GM23338 (cell line): ENCODE measurements at regions not wholly inside any gene's neighbourhood (a gene's known extent, or its start where the extent isn't known, plus 50 kb on each side); places are given as distances from the start of the nearest gene placed in this dataset.

Experiments used
- EZH2 ChIP-seq: fragments of 200-600 bp; sonication (generic); IDR thresholded peaks from one replicate; pipeline ENCODE4 v1.8.0; 2017; ENCODE audit warnings: antibody characterized with exemption, mild to moderate bottlenecking, low read depth; ENCODE audit not compliant: unreplicated experiment
- POLR2AphosphoS5 ChIP-seq: IDR thresholded peaks from 2 replicates; pipeline ENCODE4 v1.6.1; 2016; ENCODE audit warnings: antibody characterized with exemption, low read depth
- STAT1 ChIP-seq: IDR thresholded peaks from one replicate; pipeline ENCODE4 v1.6.1; 2016; ENCODE audit warnings: antibody characterized with exemption; ENCODE audit not compliant: unreplicated experiment
- TF ChIP-seq, protein P1 (sequence below): fragments of 250-450 bp; sonication (Bioruptor Pico); IDR thresholded peaks from 2 replicates; pipeline ENCODE4 v1.5.0; 2020; ENCODE audit warnings: mild to moderate bottlenecking, moderate library complexity
- TF ChIP-seq, protein P2 (sequence below), 2 experiments: fragments of 200-600 bp in 1 of 2; sonication (generic) in 1 of 2; conservative IDR thresholded peaks; 2 replicates each; pipeline versions ENCODE4 v1.5.1 to v1.6.1; 2016 to 2017; ENCODE audit warnings: antibody characterized with exemption in 2 of 2, low read depth in 2 of 2, mild to moderate bottlenecking in 2 of 2, moderate library complexity in 1 of 2
- TF ChIP-seq, protein P3 (sequence below): IDR thresholded peaks from one replicate; pipeline ENCODE4 v1.6.1; 2018; ENCODE audit warnings: antibody characterized with exemption; ENCODE audit not compliant: unreplicated experiment
- TF ChIP-seq, protein P4 (sequence below): IDR thresholded peaks from 2 replicates; pipeline ENCODE4 v1.6.1; 2016; ENCODE audit warnings: antibody characterized with exemption

DNA sequence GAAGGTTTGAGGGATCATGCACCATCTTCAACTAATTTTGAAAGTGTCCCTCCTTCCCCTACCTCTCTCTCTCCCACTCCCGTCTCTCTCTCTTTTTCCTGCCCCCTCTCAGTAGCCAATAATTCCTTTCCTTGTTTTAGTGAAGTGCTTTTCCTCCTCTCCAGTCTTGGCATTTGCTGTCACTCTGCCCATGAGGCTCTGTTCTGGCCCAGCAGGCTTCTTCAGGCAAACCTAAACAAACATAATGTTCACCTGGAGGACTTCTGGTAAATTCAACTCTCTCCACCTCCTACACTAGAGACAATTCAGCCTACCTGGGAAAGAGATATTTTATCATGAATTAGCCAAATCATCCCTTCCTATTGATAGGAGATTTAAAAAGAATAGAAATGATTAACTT lies 86.6 kb upstream of the ADRA1D start (continued):
- TF ChIP-seq, protein P1, sequence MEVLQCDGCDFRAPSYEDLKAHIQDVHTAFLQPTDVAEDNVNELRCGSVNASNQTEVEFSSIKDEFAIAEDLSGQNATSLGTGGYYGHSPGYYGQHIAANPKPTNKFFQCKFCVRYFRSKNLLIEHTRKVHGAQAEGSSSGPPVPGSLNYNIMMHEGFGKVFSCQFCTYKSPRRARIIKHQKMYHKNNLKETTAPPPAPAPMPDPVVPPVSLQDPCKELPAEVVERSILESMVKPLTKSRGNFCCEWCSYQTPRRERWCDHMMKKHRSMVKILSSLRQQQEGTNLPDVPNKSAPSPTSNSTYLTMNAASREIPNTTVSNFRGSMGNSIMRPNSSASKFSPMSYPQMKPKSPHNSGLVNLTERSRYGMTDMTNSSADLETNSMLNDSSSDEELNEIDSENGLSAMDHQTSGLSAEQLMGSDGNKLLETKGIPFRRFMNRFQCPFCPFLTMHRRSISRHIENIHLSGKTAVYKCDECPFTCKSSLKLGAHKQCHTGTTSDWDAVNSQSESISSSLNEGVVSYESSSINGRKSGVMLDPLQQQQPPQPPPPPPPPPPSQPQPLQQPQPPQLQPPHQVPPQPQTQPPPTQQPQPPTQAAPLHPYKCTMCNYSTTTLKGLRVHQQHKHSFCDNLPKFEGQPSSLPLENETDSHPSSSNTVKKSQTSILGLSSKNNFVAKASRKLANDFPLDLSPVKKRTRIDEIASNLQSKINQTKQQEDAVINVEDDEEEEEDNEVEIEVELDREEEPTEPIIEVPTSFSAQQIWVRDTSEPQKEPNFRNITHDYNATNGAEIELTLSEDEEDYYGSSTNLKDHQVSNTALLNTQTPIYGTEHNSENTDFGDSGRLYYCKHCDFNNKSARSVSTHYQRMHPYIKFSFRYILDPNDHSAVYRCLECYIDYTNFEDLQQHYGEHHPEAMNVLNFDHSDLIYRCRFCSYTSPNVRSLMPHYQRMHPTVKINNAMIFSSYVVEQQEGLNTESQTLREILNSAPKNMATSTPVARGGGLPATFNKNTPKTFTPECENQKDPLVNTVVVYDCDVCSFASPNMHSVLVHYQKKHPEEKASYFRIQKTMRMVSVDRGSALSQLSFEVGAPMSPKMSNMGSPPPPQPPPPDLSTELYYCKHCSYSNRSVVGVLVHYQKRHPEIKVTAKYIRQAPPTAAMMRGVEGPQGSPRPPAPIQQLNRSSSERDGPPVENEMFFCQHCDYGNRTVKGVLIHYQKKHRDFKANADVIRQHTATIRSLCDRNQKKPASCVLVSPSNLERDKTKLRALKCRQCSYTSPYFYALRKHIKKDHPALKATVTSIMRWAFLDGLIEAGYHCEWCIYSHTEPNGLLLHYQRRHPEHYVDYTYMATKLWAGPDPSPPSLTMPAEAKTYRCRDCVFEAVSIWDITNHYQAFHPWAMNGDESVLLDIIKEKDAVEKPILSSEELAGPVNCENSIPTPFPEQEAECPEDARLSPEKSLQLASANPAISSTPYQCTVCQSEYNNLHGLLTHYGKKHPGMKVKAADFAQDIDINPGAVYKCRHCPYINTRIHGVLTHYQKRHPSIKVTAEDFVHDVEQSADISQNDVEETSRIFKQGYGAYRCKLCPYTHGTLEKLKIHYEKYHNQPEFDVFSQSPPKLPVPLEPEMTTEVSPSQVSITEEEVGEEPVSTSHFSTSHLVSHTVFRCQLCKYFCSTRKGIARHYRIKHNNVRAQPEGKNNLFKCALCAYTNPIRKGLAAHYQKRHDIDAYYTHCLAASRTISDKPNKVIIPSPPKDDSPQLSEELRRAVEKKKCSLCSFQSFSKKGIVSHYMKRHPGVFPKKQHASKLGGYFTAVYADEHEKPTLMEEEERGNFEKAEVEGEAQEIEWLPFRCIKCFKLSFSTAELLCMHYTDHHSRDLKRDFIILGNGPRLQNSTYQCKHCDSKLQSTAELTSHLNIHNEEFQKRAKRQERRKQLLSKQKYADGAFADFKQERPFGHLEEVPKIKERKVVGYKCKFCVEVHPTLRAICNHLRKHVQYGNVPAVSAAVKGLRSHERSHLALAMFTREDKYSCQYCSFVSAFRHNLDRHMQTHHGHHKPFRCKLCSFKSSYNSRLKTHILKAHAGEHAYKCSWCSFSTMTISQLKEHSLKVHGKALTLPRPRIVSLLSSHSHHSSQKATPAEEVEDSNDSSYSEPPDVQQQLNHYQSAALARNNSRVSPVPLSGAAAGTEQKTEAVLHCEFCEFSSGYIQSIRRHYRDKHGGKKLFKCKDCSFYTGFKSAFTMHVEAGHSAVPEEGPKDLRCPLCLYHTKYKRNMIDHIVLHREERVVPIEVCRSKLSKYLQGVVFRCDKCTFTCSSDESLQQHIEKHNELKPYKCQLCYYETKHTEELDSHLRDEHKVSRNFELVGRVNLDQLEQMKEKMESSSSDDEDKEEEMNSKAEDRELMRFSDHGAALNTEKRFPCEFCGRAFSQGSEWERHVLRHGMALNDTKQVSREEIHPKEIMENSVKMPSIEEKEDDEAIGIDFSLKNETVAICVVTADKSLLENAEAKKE (CRISPR knock-in tag): no peak
- TF ChIP-seq, protein P2, sequence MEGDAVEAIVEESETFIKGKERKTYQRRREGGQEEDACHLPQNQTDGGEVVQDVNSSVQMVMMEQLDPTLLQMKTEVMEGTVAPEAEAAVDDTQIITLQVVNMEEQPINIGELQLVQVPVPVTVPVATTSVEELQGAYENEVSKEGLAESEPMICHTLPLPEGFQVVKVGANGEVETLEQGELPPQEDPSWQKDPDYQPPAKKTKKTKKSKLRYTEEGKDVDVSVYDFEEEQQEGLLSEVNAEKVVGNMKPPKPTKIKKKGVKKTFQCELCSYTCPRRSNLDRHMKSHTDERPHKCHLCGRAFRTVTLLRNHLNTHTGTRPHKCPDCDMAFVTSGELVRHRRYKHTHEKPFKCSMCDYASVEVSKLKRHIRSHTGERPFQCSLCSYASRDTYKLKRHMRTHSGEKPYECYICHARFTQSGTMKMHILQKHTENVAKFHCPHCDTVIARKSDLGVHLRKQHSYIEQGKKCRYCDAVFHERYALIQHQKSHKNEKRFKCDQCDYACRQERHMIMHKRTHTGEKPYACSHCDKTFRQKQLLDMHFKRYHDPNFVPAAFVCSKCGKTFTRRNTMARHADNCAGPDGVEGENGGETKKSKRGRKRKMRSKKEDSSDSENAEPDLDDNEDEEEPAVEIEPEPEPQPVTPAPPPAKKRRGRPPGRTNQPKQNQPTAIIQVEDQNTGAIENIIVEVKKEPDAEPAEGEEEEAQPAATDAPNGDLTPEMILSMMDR (conservative IDR thresholded peaks at IDR 0.05; ENCODE audit: low read depth in 2 of 2): no peak
- no peak for TF ChIP-seq STAT1
- TF ChIP-seq, protein P3, sequence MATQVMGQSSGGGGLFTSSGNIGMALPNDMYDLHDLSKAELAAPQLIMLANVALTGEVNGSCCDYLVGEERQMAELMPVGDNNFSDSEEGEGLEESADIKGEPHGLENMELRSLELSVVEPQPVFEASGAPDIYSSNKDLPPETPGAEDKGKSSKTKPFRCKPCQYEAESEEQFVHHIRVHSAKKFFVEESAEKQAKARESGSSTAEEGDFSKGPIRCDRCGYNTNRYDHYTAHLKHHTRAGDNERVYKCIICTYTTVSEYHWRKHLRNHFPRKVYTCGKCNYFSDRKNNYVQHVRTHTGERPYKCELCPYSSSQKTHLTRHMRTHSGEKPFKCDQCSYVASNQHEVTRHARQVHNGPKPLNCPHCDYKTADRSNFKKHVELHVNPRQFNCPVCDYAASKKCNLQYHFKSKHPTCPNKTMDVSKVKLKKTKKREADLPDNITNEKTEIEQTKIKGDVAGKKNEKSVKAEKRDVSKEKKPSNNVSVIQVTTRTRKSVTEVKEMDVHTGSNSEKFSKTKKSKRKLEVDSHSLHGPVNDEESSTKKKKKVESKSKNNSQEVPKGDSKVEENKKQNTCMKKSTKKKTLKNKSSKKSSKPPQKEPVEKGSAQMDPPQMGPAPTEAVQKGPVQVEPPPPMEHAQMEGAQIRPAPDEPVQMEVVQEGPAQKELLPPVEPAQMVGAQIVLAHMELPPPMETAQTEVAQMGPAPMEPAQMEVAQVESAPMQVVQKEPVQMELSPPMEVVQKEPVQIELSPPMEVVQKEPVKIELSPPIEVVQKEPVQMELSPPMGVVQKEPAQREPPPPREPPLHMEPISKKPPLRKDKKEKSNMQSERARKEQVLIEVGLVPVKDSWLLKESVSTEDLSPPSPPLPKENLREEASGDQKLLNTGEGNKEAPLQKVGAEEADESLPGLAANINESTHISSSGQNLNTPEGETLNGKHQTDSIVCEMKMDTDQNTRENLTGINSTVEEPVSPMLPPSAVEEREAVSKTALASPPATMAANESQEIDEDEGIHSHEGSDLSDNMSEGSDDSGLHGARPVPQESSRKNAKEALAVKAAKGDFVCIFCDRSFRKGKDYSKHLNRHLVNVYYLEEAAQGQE: no peak
- TF ChIP-seq, protein P4, sequence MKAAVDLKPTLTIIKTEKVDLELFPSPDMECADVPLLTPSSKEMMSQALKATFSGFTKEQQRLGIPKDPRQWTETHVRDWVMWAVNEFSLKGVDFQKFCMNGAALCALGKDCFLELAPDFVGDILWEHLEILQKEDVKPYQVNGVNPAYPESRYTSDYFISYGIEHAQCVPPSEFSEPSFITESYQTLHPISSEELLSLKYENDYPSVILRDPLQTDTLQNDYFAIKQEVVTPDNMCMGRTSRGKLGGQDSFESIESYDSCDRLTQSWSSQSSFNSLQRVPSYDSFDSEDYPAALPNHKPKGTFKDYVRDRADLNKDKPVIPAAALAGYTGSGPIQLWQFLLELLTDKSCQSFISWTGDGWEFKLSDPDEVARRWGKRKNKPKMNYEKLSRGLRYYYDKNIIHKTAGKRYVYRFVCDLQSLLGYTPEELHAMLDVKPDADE: no peak
- TF ChIP-seq POLR2AphosphoS5: no peak
- no peak for TF ChIP-seq EZH2
